KMS-11 (cell line): ENCODE measurements at regions not wholly inside any gene's neighbourhood (a gene's known extent, or its start where the extent isn't known, plus 50 kb on each side); places are given as distances from the start of the nearest gene placed in this dataset.

Experiments
- H2AFZ ChIP-seq: fragments of 200-600 bp; sonication (generic); 2 replicates; pipeline ENCODE4 v1.6.1; 2016; ENCODE audit warnings: antibody characterized with exemption, mixed run types, low read depth
- H3K27ac ChIP-seq: fragments of 200-600 bp; sonication (generic); 2 replicates; pipeline ENCODE4 v1.6.1; 2016; ENCODE audit warnings: mild to moderate bottlenecking, mixed run types
- H3K27me3 ChIP-seq: fragments of 200-600 bp; sonication (generic); 2 replicates; pipeline ENCODE4 v1.6.1; 2017; ENCODE audit warnings: mild to moderate bottlenecking, low read depth, mixed run types, moderate library complexity; ENCODE audit not compliant: insufficient read depth
- H3K36me3 ChIP-seq: fragments of 200-600 bp; sonication (generic); 2 replicates; pipeline ENCODE4 v1.6.1; 2017; ENCODE audit warnings: mild to moderate bottlenecking, mixed run types; ENCODE audit not compliant: insufficient read depth
- H3K4me1 ChIP-seq: fragments of 200-600 bp; sonication (generic); 2 replicates; pipeline ENCODE4 v1.6.1; 2016; ENCODE audit warnings: mild to moderate bottlenecking, low read depth, mixed run types; ENCODE audit not compliant: poor library complexity, severe bottlenecking
- H3K4me2 ChIP-seq: fragments of 200-600 bp; sonication (generic); 2 replicates; pipeline ENCODE4 v1.7.0; 2016; ENCODE audit warnings: mild to moderate bottlenecking, mixed run types
- H3K4me3 ChIP-seq: fragments of 200-600 bp; sonication (generic); IDR thresholded peaks from 2 replicates; pipeline ENCODE4 v1.6.1; 2017; ENCODE audit warnings: low read depth, low read length, mixed read lengths; ENCODE audit not compliant: insufficient read depth
- H3K79me2 ChIP-seq: fragments of 200-600 bp; sonication (generic); 2 replicates; pipeline ENCODE4 v1.6.1; 2016; ENCODE audit warnings: low read depth, mixed run types; ENCODE audit not compliant: insufficient read depth
- H3K9ac ChIP-seq: fragments of 200-600 bp; sonication (generic); 2 replicates; pipeline ENCODE4 v1.6.1; 2016; ENCODE audit warnings: mild to moderate bottlenecking, mixed run types
- H4K20me1 ChIP-seq: fragments of 200-600 bp; sonication (generic); 2 replicates; pipeline ENCODE4 v1.6.1; 2016; ENCODE audit warnings: mild to moderate bottlenecking, mixed run types; ENCODE audit not compliant: insufficient read depth
- TF ChIP-seq, protein P1 (sequence below): fragments of 200-600 bp; sonication (generic); conservative IDR thresholded peaks from 2 replicates; pipeline ENCODE4 v1.6.1; 2017; ENCODE audit warnings: low read depth, mild to moderate bottlenecking, antibody characterized with exemption, low read length, moderate library complexity, mixed read lengths

DNA sequence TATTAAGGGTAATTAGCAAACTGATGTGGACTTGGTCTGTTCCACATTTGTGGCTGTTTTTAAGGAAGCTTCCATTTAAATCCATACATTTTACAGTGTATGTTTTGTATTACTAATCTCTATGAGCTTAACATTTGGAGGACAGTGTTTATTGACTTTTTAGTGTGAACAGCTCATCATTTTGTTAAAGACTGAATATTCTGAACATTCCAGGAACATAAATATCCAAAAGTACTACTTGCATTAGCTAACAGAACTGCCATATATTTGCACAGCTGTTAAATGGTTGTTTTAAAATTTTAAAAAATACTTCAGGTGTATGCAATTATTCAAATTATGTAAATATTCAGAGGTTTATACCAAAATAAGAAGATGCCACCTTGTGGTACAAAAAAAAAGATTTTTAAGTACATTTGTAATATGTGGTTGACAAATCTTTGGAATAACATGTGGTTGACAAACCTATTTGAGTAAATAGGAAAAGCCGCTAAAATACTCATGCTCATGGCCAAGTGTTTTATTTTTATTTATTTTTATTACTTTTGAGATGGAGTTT, 439.7 kb upstream of the FANCL start:
- Histone ChIP-seq H2AFZ (no peak overlapping the region), H3K27ac (no peak overlapping the region), H3K36me3 (no peaks in the 10 kb centered on the region), H3K27me3 (no peaks in the 10 kb centered on the region), H3K9ac (no peak overlapping the region), H4K20me1 (no peaks in the 10 kb centered on the region), H3K79me2 (no peaks in the 10 kb centered on the region), H3K4me2 (no peak overlapping the region), H3K4me3 (no peak overlapping the region), H3K4me1 (no peaks in the 10 kb centered on the region)
- TF ChIP-seq, protein P1, sequence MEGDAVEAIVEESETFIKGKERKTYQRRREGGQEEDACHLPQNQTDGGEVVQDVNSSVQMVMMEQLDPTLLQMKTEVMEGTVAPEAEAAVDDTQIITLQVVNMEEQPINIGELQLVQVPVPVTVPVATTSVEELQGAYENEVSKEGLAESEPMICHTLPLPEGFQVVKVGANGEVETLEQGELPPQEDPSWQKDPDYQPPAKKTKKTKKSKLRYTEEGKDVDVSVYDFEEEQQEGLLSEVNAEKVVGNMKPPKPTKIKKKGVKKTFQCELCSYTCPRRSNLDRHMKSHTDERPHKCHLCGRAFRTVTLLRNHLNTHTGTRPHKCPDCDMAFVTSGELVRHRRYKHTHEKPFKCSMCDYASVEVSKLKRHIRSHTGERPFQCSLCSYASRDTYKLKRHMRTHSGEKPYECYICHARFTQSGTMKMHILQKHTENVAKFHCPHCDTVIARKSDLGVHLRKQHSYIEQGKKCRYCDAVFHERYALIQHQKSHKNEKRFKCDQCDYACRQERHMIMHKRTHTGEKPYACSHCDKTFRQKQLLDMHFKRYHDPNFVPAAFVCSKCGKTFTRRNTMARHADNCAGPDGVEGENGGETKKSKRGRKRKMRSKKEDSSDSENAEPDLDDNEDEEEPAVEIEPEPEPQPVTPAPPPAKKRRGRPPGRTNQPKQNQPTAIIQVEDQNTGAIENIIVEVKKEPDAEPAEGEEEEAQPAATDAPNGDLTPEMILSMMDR: no peak; the same call in 1 of the 2 replicates

DNA sequence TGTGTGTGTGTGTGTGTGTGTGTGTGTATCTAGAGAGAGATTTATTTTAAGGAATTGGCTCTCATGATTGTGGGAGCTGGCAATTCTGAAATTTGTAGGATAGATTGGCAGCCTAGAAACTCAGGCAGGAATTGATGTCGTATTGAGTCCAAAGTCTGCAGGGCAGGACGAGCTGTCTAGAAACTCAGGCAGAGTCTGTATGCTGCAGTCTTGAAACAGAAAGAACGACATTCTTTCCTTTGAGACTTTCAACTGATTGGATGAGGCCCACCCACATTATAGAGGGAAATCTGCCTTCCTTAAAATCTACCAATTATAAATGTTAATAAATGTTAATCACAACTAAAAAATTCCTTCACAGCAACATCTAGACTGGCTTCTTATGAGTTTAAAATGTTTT, 436.6 kb upstream of the FANCL start:
- H3K4me3 ChIP-seq: no peak overlapping the region
- H4K20me1 ChIP-seq: no peaks in the 10 kb centered on the region
- H3K4me2 ChIP-seq: no peak overlapping the region
- no peaks in the 10 kb centered on the region for H3K79me2 ChIP-seq
- H2AFZ ChIP-seq: no peak overlapping the region
- H3K27ac ChIP-seq: no peak overlapping the region
- TF ChIP-seq, protein P1: no peak
- no peaks in the 10 kb centered on the region for H3K36me3 ChIP-seq
- no peaks in the 10 kb centered on the region for H3K27me3 ChIP-seq
- no peaks in the 10 kb centered on the region for H3K4me1 ChIP-seq
- no peak overlapping the region for H3K9ac ChIP-seq

- H3K36me3 ChIP-seq: no peaks in the 10 kb centered on the region
These were observed 430.6 kb upstream of the FANCL start for GRCh38 chr2:58671675-58672074.

DNA sequence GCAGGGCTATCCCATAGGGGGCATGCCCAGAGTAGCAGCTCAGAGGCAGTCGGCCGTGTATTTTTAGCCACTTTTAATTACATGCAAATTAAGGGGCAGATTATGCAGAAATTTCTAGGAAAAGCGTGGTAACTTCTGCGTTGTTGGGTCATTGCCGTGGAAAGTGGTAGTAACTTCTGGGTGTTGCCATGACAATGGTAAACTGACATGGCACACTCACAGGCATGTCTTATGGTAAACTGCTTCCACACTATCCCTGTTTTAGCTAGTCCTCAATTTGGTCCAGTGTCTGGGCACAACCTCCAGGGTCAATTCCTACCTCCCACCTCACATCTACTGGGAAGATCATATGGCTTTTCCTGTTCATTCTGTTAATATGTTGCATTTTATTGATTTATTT, 428.9 kb upstream of the FANCL start:
- H3K4me1 ChIP-seq: no peaks in the 10 kb centered on the region
- H2AFZ ChIP-seq: no peak overlapping the region
- TF ChIP-seq, protein P1: no peak
- H3K79me2 ChIP-seq: no peaks in the 10 kb centered on the region
- H3K4me3 ChIP-seq: no peak overlapping the region
- no peak overlapping the region for H3K27ac ChIP-seq
- no peak overlapping the region for H3K9ac ChIP-seq
- no peaks in the 10 kb centered on the region for H3K27me3 ChIP-seq
- no peaks in the 10 kb centered on the region for H4K20me1 ChIP-seq
- H3K4me2 ChIP-seq: no peak overlapping the region
- H3K36me3 ChIP-seq: no peaks in the 10 kb centered on the region

More at GRCh38 chr2:58671675-58672074, 430.6 kb upstream of the FANCL start:
- Histone ChIP-seq H3K4me3 (no peak overlapping the region), H4K20me1 (no peaks in the 10 kb centered on the region), H2AFZ (no peak overlapping the region), H3K4me2 (no peak overlapping the region), H3K27ac (no peak overlapping the region), H3K79me2 (no peaks in the 10 kb centered on the region), H3K27me3 (no peaks in the 10 kb centered on the region), H3K9ac (no peak overlapping the region), H3K4me1 (no peaks in the 10 kb centered on the region)
- TF ChIP-seq, protein P1: no peak
